Eye (tissue), 1 donor: ENCODE measurements at regions not wholly inside any gene's neighbourhood (a gene's known extent, or its start where the extent isn't known, plus 50 kb on each side); places are given as distances from the start of the nearest gene placed in this dataset.
"Not testable (repeated sequence)": the region's sequence is repeated elsewhere in the genome, so short reads cannot be mapped to it uniquely, and the experiment has no call there.

ENCODE experiments used
- DNase-seq: peaks from one replicate; pipeline ENCODE4 v3.0.0-alpha.2; 2015

DNA sequence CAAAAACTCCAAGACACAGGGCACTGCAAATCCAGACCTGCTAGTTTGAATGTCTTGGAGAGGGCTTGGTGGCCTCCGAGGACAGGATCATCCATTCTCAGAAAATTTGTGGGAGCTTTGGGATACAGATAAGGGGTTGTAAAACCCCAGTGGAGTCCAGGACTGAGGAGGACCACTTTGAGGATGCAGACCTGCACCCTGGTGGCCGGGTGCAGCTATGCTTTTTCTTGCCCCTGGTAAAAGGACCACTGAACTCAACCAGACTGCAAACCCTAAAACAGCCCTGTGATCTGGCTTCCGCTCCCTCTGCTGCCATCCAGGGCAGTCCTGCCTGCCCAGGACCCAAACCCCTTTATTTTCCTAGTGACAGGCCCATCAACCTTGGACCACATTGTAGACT lies 169.5 kb upstream of the DAAM1 start:
- DNase-seq: no peak

DNA sequence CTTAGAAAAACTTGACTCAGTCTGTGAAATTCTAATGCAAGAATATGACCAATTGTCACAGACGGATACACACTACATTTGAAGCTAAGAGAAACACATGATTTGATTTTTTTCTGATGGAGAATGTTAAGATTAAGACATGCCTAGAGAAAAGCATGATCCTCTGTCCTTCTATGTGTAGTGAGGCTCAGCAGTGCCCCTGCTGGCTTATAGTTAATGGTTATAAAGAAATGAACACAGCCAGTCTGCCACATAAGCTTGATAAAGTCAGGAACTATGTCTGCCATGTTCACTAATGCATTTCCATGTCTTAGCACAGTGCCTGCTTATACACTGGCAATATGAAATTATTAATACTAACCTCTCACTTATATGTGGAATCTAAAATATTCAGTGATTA lies 168.1 kb upstream of the DAAM1 start:
- DNase-seq: peak; percentile 17

DNA sequence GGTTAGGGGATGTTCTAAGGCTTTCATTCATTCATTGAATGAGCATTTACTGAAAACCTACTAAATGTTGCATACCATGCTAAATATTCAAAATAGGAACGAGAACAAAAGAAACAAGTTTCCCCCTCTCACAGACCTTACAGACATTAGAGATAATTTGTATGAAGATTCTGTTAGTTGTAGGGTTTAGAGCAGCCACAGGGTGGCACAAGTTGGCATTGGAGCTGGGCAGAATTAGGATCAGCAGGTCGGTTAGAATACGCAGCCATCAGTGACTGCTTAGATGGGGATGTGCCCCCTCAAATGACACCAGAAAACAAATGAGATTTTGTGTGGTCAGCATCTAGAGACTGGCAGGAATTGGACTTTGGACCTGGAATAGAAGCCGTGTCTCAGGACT lies 166.3 kb upstream of the DAAM1 start:
- no peak for DNase-seq

DNA sequence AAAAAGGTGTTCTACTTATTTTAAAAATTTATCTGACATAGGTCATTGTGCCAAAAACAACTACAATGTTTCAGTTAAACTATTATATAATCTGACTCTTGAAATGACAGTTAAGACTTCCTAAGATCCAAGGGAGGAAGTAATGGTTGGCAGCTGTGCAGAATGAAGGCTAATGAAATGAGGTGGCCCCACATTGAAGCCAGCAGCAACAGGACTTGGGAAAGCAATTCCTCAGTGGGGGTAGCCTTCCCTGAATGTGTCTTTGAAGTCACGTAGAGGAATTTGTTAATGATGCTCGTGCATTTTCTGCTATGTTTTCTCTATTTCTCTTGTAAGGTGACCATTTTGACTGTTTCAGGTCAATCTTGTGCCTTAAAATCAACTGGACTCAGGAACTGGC lies 162.4 kb upstream of the DAAM1 start:
- no peak for DNase-seq

DNA sequence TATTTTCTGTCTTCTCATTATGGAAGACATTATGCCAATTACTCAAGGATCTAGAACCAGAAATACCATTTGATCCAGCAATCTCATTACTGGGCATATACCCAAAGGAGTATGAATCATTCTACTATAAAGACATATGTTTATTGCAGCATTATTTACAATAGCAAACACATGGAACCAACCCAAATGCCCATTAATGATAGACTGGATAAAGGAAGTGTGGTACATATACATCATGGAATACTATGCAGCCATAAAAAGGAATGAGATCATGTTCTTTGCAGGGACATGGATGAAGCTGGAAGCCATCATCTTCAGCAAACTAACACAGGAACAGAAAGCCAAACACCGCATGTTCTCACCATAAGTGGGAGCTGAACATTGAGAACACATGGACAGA lies 161.8 kb upstream of the DAAM1 start:
- DNase-seq: not testable (repeated sequence)

DNA sequence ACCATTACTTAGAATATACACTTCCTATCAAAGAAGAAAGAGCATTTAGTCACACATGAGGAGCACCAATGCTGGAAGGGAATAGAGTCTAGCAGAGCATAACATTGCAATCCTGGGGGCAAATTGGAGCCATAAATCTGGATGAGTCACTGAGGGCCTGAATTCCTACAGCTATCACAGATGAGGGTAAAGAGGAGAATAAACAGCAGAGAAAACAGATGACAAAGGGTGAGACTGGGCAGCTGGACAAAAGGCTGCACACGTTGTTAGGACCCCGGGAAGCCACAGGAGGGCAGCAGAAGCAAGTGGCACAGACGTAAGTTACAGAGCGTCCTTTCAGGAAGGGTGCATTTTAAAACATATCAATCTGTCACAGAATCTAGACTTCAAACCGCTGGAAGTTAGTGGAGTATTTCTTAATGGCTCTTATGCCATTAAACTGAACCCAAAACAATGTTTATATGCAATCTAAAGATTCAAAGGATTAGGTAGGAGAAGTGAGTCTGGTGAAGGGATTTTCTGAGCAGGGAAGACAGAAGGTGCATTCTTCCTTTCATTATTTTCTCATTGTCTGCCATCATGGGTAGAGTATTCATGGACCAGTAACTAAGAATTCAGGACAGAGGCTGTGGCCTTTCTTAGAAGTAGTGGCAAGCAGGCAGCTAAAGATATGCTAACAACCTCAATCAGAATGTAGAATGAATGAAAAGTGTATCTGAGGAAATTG lies 159.8 kb upstream of the DAAM1 start:
- DNase-seq: peak; percentile 88

DNA sequence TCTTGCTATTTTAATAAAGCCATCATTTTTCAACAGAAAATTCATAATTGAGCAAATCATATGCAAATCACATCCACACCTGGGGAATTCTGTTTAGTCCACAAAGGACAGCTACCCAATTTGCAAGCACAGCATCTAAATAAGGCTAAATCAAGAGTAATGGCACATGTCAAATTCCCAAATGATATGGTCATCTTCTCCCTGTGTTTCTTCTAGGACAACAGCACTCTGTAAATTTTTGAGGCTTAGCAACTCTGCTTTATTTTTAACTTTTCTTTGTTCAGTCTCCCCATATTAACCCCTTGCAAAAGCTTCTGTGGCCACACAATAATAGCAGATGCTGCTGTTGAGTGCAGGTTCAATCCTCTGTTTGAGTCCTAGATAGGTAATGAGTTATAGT lies 155.6 kb upstream of the DAAM1 start:
- DNase-seq: no peak

DNA sequence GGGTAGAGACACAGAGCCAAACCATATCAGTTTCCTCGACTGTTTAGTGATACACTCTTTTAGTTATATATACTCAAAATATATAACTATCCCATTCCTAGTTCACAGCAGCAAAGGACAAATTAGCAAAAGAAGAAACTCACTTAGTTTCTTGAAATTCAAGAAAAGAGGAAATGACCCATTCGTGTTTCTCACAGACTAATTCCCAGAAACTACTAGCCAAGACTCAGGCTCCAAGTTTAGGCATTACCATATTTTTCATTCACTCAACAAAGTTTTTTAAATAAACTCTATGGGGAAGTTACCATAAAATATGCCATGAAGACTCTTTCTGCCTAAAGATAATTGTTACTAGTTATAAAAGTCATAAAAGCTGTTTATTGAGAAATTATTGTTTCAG lies 152.3 kb upstream of the DAAM1 start:
- no peak for DNase-seq

DNA sequence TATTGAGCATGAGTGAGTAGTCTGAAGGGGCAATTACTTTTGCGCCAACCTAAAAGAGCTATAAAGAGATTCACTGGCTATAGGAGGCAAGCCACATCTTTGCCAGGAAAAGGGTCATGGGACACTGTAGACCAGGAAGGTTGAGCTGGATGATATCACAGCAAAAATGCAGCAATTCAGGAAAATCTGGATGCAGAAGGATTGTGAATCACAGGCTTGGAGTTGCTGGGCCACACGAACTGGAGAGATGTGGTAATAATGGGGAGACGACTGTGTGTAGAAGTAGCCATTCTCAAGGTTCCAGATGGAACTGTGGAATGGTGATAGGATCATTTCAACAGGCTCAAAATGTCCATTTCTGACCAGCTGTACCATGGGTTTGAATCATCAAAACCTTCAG lies 151.4 kb upstream of the DAAM1 start:
- no peak for DNase-seq

DNA sequence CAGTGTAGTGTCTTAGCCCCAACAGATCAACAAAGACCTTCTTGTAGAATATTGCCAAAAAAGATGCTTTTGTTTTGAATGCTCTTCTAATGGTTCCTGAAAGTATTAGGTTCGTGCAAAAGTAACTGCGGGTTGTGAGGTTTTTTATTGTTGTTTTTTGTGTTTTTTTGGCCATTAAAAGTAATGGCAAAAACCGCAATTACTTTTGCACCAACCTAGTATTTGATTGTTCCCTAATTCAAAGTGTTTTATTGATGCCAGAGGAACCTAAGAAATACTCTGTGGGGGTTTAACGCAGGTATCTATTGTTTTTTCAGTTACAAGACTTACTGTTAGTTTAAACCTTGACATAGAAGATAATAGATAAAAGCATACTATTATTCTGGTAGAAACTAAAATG lies 150.8 kb upstream of the DAAM1 start:
- DNase-seq: no peak

DNA sequence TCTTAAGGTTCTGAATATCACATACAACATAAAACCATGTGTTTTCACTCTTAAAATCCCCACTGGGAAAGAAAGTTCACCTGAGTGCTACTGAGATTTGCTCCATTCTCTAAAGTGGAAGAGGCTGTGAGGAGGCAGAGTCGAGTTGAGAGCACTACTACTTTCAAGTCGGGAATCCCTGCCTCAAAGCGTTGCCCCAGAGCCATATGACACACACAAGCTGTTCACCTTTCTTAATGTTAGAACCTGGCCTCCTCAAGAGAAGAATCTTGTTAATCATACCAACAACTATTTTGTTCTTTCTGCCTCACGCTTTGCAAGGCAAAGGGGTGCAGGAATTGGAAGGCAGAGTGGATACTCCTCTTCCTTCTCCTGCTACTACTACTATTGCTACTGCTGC lies 149.7 kb upstream of the DAAM1 start:
- no peak for DNase-seq

DNA sequence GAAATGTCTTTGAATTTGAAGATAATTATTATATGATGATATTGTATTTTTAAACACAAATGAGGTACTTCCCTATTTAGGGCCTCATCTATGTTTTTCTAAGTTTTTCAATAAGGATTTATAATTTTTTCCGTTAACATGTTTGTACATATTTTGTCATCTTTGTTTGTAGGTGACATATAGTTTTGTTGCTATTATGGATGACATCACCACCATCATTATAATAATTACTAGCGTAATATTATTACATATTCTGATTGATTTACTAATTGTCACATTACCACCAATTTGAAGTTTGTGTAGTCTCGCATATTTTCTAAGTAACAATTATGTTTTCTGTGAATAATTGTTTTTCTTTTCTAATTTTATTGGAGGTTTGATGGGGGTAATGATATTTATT lies 147.2 kb upstream of the DAAM1 start:
- DNase-seq: no peak

DNA sequence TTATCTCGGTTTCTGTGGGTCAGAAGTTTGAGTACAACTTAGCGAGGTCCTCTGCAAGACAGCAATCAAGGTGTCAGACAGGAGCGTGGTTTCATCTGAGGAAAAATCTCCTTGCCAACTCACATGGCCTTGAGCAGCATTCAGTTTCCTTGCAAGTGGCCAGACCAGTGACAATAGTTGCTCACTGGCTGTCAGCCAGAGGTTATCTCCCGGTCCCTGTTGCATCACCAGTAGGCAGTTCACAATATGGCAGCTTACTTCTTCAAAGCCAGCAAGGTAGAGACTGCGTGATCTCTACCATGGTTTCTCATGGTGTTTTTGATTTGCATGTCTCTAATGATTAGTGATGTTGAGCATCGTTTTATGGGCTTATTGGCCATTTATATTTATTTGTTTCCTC lies 143.8 kb upstream of the DAAM1 start:
- DNase-seq: no peak

DNA sequence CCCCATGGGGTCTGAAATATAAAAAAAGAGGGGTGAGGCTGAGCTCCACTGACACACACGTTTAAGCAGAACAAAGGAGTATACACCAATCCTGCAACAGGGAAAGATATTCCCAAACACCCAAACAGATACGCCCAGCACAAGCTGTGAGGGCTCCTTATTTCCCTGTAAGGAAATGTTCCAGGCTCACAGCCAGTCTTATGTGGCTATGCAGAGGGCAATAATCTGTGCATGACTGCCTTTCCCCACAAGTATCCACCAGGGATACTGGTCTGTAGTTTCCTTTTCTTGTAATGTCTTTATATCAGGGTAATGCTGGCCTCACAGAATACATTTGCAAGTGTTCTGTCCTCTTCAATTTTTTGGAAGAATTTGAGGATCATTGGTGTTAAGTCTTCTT lies 141.7 kb upstream of the DAAM1 start:
- no peak for DNase-seq

DNA sequence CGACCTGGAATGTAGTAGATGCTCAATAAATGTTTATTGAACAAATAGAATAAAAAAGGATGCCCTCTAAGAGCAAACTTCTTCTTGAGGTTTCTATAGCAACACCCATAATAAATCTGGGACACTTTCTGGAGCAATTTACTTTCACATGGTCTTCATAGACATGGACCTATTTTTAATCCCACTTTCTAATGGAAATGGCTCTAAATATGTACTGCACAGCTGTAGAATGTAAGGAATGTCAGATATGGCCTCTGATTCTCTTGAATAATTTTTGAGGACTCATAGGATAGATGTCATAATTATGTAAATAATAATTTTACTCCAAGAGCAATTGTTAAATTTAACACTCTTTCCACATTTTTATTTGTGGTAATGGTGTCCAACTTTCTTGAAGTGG lies 133.5 kb upstream of the DAAM1 start:
- DNase-seq: no peak

DNA sequence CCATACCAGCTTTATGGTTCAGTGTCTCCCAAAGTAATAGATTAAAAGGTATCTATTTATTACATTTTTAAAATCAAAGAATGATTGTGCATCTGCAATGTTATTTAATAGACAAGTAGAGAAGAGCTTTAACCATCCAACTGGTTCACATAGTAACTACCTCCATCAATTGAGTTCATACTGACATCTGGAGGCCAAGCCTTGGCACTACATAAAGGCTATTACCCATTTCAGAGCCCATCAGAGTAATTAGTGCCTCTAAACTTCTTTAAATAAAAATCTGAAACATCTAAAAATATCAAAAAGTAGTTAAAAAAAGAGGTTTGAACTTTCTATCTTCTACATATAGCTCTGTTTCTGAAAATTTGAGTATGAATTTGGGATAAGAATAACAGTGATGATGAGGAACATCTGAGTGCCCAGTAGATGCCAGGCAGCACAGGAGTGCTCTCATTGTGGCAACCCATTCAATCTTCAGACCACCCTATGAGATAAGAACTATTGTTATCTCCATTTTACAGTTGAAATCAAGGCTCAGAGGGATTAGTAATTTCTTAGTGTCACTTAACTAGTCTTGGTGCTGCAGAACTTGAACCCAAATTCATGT lies 132.9 kb upstream of the DAAM1 start:
- DNase-seq: peak; percentile 71

DNA sequence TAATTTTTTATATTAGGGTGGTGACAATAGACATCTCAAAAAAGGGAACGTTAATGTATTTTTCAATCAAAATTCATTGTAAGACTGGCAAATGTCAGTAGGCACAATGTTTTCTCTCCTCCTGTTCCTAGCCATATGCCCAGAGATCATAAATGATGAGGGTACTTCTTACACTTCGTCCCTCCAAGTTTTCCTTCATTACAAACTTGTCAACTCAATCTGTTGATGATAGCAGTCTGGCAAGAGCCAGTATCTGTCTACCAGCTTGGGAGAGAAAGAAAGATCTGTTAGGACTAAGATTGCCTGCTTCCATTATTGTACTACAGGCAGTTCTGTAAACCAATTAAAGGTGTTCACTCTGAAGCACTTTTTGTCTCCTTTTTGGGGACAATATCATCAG lies 130.9 kb upstream of the DAAM1 start:
- no peak for DNase-seq

DNA sequence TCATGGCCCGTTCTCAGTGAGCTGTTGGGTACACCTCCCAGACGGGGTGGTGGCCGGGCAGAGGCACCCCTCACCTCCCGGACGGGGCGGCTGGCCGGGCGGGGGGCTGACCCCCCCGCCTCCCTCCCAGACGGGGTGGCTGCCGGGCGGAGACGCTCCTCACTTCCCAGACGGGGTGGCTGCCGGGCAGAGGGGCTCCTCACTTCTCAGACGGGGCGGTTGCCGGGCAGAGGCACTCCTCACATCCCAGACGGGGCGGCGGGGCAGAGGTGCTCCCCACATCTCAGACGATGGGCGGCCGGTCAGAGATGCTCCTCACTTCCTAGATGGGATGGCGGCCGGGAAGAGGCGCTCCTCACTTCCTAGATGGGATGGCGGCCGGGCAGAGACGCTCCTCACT lies 129.7 kb upstream of the DAAM1 start:
- DNase-seq: not testable (repeated sequence)

DNA sequence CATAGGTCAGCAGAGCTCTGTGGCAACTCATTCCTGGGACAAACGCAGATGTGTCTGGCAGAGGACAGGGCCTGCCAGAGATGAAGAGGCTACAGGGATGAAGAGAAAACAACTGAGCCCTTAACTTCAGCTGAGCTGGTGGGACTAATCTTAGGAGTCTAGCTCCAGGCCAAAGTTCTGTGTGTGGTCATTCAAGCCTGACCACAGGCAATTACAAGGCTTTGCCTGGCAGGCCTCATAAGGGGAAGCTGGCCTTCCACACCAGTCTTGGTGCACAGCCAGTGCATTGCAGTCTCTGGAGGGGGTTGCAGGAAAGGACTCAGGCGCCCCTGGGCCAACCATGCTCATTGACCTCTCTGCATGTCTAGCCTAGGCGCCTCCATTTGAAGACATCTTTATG lies 127.6 kb upstream of the DAAM1 start:
- no peak for DNase-seq

DNA sequence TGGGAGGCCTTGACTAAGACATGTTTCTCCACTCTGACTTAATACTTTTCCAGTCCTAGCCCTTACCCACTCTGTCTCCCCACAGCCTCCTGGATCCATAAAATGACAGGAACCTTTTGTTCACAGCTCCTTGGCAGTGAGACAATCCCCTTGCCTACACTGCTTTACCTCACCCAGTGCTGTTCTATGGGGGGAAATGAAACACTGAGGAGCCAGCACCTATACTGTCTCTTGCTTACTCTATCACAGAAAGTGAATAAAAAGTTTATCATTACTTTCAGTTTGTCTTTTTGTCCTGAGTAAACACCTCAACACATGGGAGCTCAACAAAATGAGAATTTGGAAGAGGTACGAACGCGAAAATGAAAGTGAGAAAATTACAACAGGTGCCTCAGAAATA lies 127.2 kb upstream of the DAAM1 start:
- no peak for DNase-seq

DNA sequence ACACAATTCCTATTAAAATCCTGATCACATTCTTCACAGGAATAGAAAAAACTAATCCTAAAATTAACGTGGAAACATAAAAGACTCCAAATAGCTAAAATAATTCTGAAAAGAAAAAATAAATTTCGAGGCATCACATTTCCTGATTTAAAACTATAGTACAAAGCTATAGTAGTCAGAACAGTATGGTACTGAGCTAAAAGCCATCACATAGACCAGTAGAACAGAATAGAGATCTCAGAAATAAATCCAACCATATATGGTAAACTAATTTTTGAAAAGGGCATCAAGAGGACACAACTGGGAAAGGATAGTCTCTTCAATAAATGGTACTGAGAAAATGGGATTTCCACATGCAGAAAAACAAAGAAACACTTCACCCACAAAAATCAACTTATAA lies 125.2 kb upstream of the DAAM1 start:
- DNase-seq: no peak

DNA sequence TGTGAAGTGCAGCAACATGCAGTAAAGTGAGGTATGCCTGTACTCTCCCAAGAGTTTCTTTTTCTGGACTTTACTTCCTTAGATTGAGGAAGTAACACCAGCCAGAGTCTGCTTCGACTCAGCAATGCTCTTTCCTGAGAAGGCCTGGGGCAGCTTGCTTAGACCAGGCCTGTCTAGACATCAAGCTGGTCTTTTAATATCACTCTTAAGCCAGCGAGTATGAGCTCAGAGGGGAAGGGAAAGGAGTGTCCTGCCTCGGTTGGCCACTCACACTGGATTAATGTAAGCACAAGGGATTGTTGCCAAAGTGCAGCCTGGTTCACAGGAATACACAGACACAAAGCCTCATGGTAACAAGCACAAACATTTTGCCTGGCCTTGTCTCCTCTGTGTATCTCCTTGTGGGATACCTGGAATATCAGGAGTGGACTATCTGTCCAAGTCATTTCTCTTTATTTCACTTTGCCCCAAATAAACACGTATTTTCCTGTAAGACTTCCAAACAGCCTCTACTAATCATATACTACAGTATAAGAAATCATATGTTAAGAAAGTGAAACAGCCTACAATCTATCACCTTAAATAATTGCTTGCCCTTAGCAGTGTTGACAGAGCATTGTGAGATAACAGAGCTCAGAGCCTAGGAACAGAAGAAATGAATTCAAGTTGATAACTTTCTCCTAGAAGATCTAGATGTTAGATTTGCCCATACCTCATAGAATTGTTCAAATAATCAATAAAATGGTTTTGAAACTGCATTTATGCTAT lies 121.2 kb upstream of the DAAM1 start:
- DNase-seq: no peak

DNA sequence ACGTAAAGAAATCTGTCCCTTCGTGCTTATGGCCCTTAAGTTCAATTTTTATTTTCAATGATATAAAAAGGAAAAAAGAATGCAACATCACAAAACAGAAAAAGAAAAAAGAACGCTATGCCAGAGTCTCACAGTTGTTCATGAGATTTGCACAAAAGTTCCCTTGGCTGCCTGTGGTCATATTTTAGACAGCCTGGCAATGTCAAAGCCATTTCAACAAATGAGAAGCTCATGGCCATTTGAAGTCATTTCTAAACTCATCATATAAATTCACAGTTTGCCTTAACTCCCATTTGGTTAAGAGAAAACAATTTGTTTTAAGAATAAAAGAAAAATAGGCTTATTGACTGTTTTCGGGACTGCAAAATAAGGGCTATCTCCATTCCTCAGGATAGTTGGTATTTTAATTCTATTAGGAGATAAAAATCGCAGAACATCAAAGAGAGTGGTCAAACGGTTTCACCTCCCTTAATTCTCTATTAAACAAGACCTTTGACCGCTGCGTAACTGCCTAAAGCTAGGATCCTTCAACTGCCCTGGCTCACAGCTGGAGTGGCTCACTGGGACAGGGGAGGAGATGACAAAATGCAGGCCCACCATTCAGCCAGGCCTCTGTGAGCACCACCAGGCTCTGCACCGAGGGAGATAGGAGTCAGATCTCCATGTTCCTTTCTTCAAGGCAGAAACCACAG lies 119.2 kb upstream of the DAAM1 start:
- no peak for DNase-seq

DNA sequence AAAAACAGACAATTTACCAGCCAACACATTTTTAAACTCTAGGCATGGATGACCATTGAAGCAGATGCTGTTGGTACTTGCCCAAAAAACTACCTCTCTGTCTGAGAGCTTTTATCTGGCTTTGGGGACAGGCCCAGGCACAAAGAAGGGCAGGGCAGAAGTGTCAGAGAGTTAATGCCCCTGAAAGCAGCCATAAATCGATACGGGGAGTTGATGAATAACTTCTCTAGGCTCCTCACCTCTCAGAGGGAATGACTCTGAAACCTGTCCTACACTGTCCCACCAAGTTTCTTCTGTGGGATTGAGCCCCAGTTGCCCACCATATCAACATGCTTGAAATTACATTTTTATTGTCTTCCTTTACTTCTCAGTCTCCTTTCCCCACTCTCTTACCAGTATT lies 113.0 kb upstream of the DAAM1 start:
- DNase-seq: no peak
